Vagina (tissue), 2 donors: ENCODE measurements at regions not wholly inside any gene's neighbourhood (a gene's known extent, or its start where the extent isn't known, plus 50 kb on each side); places are given as distances from the start of the nearest gene placed in this dataset.

ENCODE experiments used
- DNase-seq, 2 donors: peaks; one replicate each; pipeline ENCODE4 v3.0.0-alpha.2; 2017; ENCODE audit errors: extremely low spot score in 2 of 2
- H3K27ac ChIP-seq: fragments of 200-600 bp; sonication (generic); one replicate; pipeline ENCODE4 v1.5.1; 2019
- H3K27me3 ChIP-seq: fragments of 200-600 bp; sonication (generic); one replicate; pipeline ENCODE4 v1.5.1; 2019
- H3K36me3 ChIP-seq, 2 donors: fragments of 200-600 bp; sonication (generic); one replicate each; pipeline ENCODE4 v1.5.1; 2017 to 2019
- H3K4me1 ChIP-seq: fragments of 200-600 bp; sonication (generic); one replicate; pipeline ENCODE4 v1.5.1; 2019
- H3K4me3 ChIP-seq, 2 donors: fragments of 200-600 bp; sonication (generic); 1 replicate in 1 of 2; 2 replicates in 1 of 2; pipeline ENCODE4 v1.5.1; 2016 to 2019
- H3K9me3 ChIP-seq: fragments of 200-600 bp; sonication (generic); one replicate; pipeline ENCODE4 v1.5.1; 2019
- POLR2A ChIP-seq, 2 donors: fragments of 450-650 bp; IDR thresholded peaks; one replicate each; pipeline ENCODE4 v1.6.1; 2017; ENCODE audit warnings: antibody characterized with exemption in 2 of 2, mild to moderate bottlenecking in 2 of 2, moderate library complexity in 2 of 2
- POLR2AphosphoS5 ChIP-seq, 2 donors: sonication (generic); formaldehyde crosslinking; IDR thresholded peaks; one replicate each; pipeline ENCODE4 v1.9.0; 2017; ENCODE audit warnings: antibody characterized with exemption in 2 of 2, mild to moderate bottlenecking in 2 of 2, low read depth in 1 of 2; ENCODE audit not compliant: insufficient read depth in 1 of 2
- intact Hi-C: fragments of 100-400 bp; cut with DNase I; formaldehyde crosslinking; loops from one replicate; pipeline ENCODE4 v1.15.1; 2023
- TF ChIP-seq, protein P1 (sequence below), 3 experiments: fragments of 450-650 bp in 2 of 3; fragments of 200-600 bp in 1 of 3; sonication (generic) in 1 of 3; IDR thresholded peaks; one replicate each; pipeline ENCODE4 v1.5.1; 2017 to 2019; ENCODE audit warnings: antibody characterized with exemption in 3 of 3, mild to moderate bottlenecking in 2 of 3, moderate library complexity in 2 of 3

DNA sequence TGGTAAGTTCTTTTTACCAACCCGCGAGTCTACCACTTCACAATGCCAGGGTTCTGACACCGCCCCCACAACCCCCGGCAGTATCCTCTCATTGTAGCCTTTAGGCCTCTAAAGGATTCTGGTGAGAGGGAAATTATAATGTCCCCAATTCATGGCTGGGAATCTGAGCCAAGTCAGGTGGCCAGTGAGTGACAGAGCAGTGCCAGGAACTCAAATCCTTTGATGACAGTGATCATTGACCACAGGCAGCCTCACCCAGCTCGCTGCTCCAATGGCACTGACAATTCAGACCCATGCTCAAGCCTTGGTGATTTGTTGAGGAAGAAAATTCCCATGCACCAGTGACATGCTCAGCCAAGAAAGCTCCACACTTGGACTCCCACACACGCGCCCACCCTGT is 63.4 kb upstream of the CSF1 start:
- no peaks in the 10 kb centered on the region for H3K36me3 ChIP-seq
- no peak for DNase-seq
- H3K27me3 ChIP-seq: no peaks in the 10 kb centered on the region
- no peaks in the 10 kb centered on the region for H3K9me3 ChIP-seq
- no peak overlapping the region for H3K4me3 ChIP-seq
- no peak for TF ChIP-seq POLR2A (IDR thresholded peaks at IDR 0.05)
- no peak for TF ChIP-seq POLR2AphosphoS5 (IDR thresholded peaks at IDR 0.05; ENCODE audit: insufficient read depth in 1 of 2, low read depth in 1 of 2)
- TF ChIP-seq, protein P1, sequence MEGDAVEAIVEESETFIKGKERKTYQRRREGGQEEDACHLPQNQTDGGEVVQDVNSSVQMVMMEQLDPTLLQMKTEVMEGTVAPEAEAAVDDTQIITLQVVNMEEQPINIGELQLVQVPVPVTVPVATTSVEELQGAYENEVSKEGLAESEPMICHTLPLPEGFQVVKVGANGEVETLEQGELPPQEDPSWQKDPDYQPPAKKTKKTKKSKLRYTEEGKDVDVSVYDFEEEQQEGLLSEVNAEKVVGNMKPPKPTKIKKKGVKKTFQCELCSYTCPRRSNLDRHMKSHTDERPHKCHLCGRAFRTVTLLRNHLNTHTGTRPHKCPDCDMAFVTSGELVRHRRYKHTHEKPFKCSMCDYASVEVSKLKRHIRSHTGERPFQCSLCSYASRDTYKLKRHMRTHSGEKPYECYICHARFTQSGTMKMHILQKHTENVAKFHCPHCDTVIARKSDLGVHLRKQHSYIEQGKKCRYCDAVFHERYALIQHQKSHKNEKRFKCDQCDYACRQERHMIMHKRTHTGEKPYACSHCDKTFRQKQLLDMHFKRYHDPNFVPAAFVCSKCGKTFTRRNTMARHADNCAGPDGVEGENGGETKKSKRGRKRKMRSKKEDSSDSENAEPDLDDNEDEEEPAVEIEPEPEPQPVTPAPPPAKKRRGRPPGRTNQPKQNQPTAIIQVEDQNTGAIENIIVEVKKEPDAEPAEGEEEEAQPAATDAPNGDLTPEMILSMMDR (IDR thresholded peaks at IDR 0.05): no peak
- H3K27ac ChIP-seq: no peak overlapping the region
- intact Hi-C loops: no loop called here
- peaks cover 5% of the 10 kb centered on the region for H3K4me1 ChIP-seq

DNA sequence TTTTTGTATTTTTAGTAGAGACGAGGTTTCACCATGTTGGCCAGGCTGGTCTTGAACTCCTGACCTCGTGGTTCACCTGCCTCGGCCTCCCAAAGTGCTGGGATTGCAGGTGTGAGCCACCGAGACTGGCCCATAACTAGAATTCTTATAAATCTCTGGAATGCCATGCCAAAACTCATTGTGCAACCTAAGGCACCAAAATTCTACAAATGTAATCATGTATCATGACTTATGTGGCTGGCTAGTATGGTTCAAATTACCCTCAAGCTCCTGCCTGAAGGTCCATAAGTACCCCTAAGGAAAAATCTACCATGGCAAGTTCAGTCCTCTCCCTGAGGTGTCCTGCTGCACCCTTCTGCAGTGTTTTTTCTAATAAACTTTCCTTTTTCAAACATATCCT is 63.8 kb upstream of the CSF1 start:
- H3K4me3 ChIP-seq: no peak overlapping the region
- no peaks in the 10 kb centered on the region for H3K36me3 ChIP-seq
- intact Hi-C loops: no loop called here
- DNase-seq: no peak
- peaks cover under 1% of the 10 kb centered on the region for H3K4me1 ChIP-seq
- H3K9me3 ChIP-seq: no peaks in the 10 kb centered on the region
- no peak overlapping the region for H3K27ac ChIP-seq
- no peaks in the 10 kb centered on the region for H3K27me3 ChIP-seq
- TF ChIP-seq POLR2AphosphoS5 (IDR thresholded peaks at IDR 0.05; ENCODE audit: insufficient read depth in 1 of 2, low read depth in 1 of 2): no peak
- TF ChIP-seq, protein P1 (IDR thresholded peaks at IDR 0.05): no peak
- TF ChIP-seq POLR2A (IDR thresholded peaks at IDR 0.05): no peak

DNA sequence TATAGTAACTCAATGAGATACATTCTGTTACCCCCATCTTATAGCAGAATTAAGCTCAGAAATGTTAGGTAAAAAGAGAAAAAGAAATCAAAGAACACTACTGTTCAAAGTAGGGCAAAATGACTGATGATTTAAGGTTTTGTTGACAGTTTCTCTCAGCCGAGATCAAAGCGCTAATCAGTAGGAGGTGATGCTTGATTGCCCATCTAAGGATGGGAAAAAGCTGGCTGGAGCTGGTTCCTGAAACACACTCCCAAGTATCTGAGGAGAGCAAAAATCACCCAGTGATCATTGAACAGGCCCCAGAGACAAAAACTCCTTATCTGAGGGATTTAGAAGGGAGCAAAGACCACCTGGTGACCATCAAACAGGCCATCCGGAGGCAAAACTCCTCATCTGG is 64.5 kb upstream of the CSF1 start:
- no peaks in the 10 kb centered on the region for H3K4me1 ChIP-seq
- H3K27me3 ChIP-seq: no peaks in the 10 kb centered on the region
- no peak overlapping the region for H3K27ac ChIP-seq
- H3K36me3 ChIP-seq: no peaks in the 10 kb centered on the region
- H3K4me3 ChIP-seq: no peak overlapping the region
- H3K9me3 ChIP-seq: no peaks in the 10 kb centered on the region
- TF ChIP-seq, protein P1 (IDR thresholded peaks at IDR 0.05): no peak
- no peak for TF ChIP-seq POLR2A (IDR thresholded peaks at IDR 0.05)
- TF ChIP-seq POLR2AphosphoS5 (IDR thresholded peaks at IDR 0.05; ENCODE audit: insufficient read depth in 1 of 2, low read depth in 1 of 2): no peak
- intact Hi-C loops: no loop called here
- DNase-seq: no peak

DNA sequence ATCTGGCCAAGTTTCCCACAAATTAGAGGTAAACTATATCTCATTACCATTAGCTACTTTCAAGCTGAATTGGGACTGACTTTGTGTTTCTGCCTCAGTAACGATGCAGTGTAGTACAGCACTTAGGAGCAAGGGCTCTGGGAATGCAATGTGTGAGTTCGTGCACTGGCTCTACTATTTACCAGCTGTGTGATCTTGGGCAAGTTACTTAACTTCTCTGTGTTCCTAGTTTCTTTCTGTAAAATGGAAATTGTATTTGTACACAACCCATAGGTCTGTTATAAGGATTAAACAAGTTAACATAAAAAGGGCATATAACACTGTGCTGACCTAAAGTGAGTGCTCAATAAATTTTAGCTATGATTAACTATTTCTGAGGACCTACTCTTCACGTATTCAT is 65.0 kb upstream of the CSF1 start:
- DNase-seq: no peak
- Histone ChIP-seq H3K27me3 (no peaks in the 10 kb centered on the region), H3K27ac (no peak overlapping the region), H3K9me3 (no peaks in the 10 kb centered on the region), H3K4me1 (no peaks in the 10 kb centered on the region), H3K36me3 (no peaks in the 10 kb centered on the region), H3K4me3 (no peak overlapping the region)
- TF ChIP-seq POLR2AphosphoS5 (IDR thresholded peaks at IDR 0.05; ENCODE audit: insufficient read depth in 1 of 2, low read depth in 1 of 2) (no peak), POLR2A (IDR thresholded peaks at IDR 0.05) (no peak)
- TF ChIP-seq, protein P1 (IDR thresholded peaks at IDR 0.05): no peak
- intact Hi-C loops: no loop called here

DNA sequence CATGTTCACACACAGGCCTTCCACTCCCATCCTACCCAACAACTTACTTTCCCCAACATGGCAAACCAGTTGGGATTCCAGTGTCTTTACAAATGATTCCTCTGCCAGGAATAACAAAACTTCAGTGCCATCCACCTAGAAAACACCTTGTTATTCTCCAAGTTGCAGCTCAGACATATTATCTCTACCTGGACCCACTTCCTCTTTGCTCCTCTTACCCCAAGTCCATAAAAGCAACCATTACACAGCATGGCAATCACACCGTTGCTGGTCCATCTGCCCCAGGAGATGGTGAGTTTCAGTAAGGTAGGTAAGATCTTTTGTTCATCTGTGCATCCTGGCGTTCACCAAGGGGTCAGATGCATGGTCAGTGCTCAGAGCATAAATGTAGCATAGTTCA is 66.0 kb upstream of the CSF1 start:
- no peaks in the 10 kb centered on the region for H3K27me3 ChIP-seq
- peak in 1 of 2 donors; percentile 46 for DNase-seq
- no peaks in the 10 kb centered on the region for H3K36me3 ChIP-seq
- no peaks in the 10 kb centered on the region for H3K9me3 ChIP-seq
- TF ChIP-seq, protein P1 (IDR thresholded peaks at IDR 0.05): no peak
- no peak for TF ChIP-seq POLR2AphosphoS5 (IDR thresholded peaks at IDR 0.05; ENCODE audit: insufficient read depth in 1 of 2, low read depth in 1 of 2)
- no peak for TF ChIP-seq POLR2A (IDR thresholded peaks at IDR 0.05)
- intact Hi-C loops: no loop called here
- H3K4me3 ChIP-seq: no peak overlapping the region
- H3K4me1 ChIP-seq: no peaks in the 10 kb centered on the region
- no peak overlapping the region for H3K27ac ChIP-seq
